ENCODE measurements at regions not wholly inside any gene's neighbourhood (a gene's known extent, or its start where the extent isn't known, plus 50 kb on each side); places are given as distances from the start of the nearest gene placed in this dataset.

- H3K4me1 Mint-ChIP-seq (ENCODE audit: low read depth) = peaks cover 7% of the 10 kb centered on the region
- no peaks in the 10 kb centered on the region for H3K9me3 Mint-ChIP-seq
- H3K27me3 Mint-ChIP-seq = peaks cover 2% of the 10 kb centered on the region
- H3K36me3 Mint-ChIP-seq (ENCODE audit: low read depth) = no peaks in the 10 kb centered on the region
- DNase-seq = no peak
- H3K27ac Mint-ChIP-seq = no peak overlapping the region
- no peak overlapping the region for H3K4me3 Mint-ChIP-seq
Observed at GRCh38 chr2:176748662-176749061, 463.9 kb upstream of the HNRNPA3 start.

- H3K36me3 Mint-ChIP-seq (ENCODE audit: low read depth) = no peaks in the 10 kb centered on the region
- H3K27me3 Mint-ChIP-seq = peaks cover 3% of the 10 kb centered on the region
- DNase-seq = no peak
- no peak overlapping the region for H3K27ac Mint-ChIP-seq
- H3K9me3 Mint-ChIP-seq = no peaks in the 10 kb centered on the region
- H3K4me3 Mint-ChIP-seq = no peak overlapping the region
- H3K4me1 Mint-ChIP-seq (ENCODE audit: low read depth) = no peaks in the 10 kb centered on the region
Observed at GRCh38 chr2:176751314-176752227, 461.0 kb upstream of the HNRNPA3 start.

- H3K27me3 Mint-ChIP-seq = peaks cover 3% of the 10 kb centered on the region
- DNase-seq = no peak
- H3K27ac Mint-ChIP-seq = no peak overlapping the region
- H3K4me3 Mint-ChIP-seq = no peak overlapping the region
- no peaks in the 10 kb centered on the region for H3K4me1 Mint-ChIP-seq (ENCODE audit: low read depth)
- no peaks in the 10 kb centered on the region for H3K36me3 Mint-ChIP-seq (ENCODE audit: low read depth)
- H3K9me3 Mint-ChIP-seq = no peaks in the 10 kb centered on the region
Observed at GRCh38 chr2:176752295-176752694, 460.3 kb upstream of the HNRNPA3 start.

GRCh38 chr2:176753205-176753604 is 459.4 kb upstream of the HNRNPA3 start:
- Mint-ChIP-seq H3K4me1 (ENCODE audit: low read depth) (no peaks in the 10 kb centered on the region), H3K9me3 (no peaks in the 10 kb centered on the region), H3K27ac (no peak overlapping the region), H3K4me3 (no peak overlapping the region), H3K36me3 (ENCODE audit: low read depth) (no peaks in the 10 kb centered on the region), H3K27me3 (peaks cover 3% of the 10 kb centered on the region)
- DNase-seq = no peak

GRCh38 chr2:176753752-176754474 is 458.7 kb upstream of the HNRNPA3 start:
- Mint-ChIP-seq H3K9me3 (no peaks in the 10 kb centered on the region), H3K36me3 (ENCODE audit: low read depth) (no peaks in the 10 kb centered on the region), H3K4me3 (no peak overlapping the region), H3K27me3 (peaks cover 3% of the 10 kb centered on the region), H3K4me1 (ENCODE audit: low read depth) (no peaks in the 10 kb centered on the region), H3K27ac (no peak overlapping the region)
- DNase-seq = no peak

GRCh38 chr2:176755537-176756135 is 457.0 kb upstream of the HNRNPA3 start:
- Mint-ChIP-seq H3K4me1 (ENCODE audit: low read depth) (no peaks in the 10 kb centered on the region), H3K27ac (no peak overlapping the region), H3K9me3 (no peaks in the 10 kb centered on the region), H3K4me3 (no peak overlapping the region), H3K27me3 (peaks cover 3% of the 10 kb centered on the region), H3K36me3 (ENCODE audit: low read depth) (no peaks in the 10 kb centered on the region)
- no peak for DNase-seq

GRCh38 chr2:176758426-176758825 is 454.2 kb upstream of the HNRNPA3 start:
- no peak for DNase-seq

GRCh38 chr2:176760439-176760838 is 452.2 kb upstream of the HNRNPA3 start:
- no peak for DNase-seq
- Mint-ChIP-seq H3K27me3 (peaks cover 17% of the 10 kb centered on the region), H3K36me3 (ENCODE audit: low read depth) (no peaks in the 10 kb centered on the region)

More at GRCh38 chr2:176758426-176758825, 454.2 kb upstream of the HNRNPA3 start:
- H3K4me1 Mint-ChIP-seq (ENCODE audit: low read depth) = no peaks in the 10 kb centered on the region
- no peaks in the 10 kb centered on the region for H3K36me3 Mint-ChIP-seq (ENCODE audit: low read depth)
- H3K27ac Mint-ChIP-seq = no peak overlapping the region
- H3K9me3 Mint-ChIP-seq = no peaks in the 10 kb centered on the region
- H3K4me3 Mint-ChIP-seq = no peak overlapping the region
- peaks cover 6% of the 10 kb centered on the region for H3K27me3 Mint-ChIP-seq

GRCh38 chr2:176763130-176763529 is 449.5 kb upstream of the HNRNPA3 start:
- no peak for DNase-seq
- H3K4me1 Mint-ChIP-seq (ENCODE audit: low read depth) = no peaks in the 10 kb centered on the region
- no peak overlapping the region for H3K4me3 Mint-ChIP-seq
- no peaks in the 10 kb centered on the region for H3K9me3 Mint-ChIP-seq
- peaks cover 22% of the 10 kb centered on the region for H3K27me3 Mint-ChIP-seq
- no peaks in the 10 kb centered on the region for H3K36me3 Mint-ChIP-seq (ENCODE audit: low read depth)
- H3K27ac Mint-ChIP-seq = no peak overlapping the region

More at GRCh38 chr2:176760439-176760838, 452.2 kb upstream of the HNRNPA3 start:
- Mint-ChIP-seq H3K27ac (no peak overlapping the region), H3K9me3 (no peaks in the 10 kb centered on the region), H3K4me1 (ENCODE audit: low read depth) (no peaks in the 10 kb centered on the region), H3K4me3 (no peak overlapping the region)

GRCh38 chr2:176763851-176764404 is 448.7 kb upstream of the HNRNPA3 start:
- Mint-ChIP-seq H3K4me3 (no peak overlapping the region), H3K9me3 (no peaks in the 10 kb centered on the region), H3K4me1 (ENCODE audit: low read depth) (no peaks in the 10 kb centered on the region)

GRCh38 chr2:176764921-176765320 is 447.7 kb upstream of the HNRNPA3 start:
- Mint-ChIP-seq H3K27me3 (peaks cover 22% of the 10 kb centered on the region), H3K4me3 (no peak overlapping the region), H3K4me1 (ENCODE audit: low read depth) (no peaks in the 10 kb centered on the region), H3K9me3 (no peaks in the 10 kb centered on the region), H3K36me3 (ENCODE audit: low read depth) (no peaks in the 10 kb centered on the region), H3K27ac (no peak overlapping the region)
- no peak for DNase-seq

More at GRCh38 chr2:176763851-176764404, 448.7 kb upstream of the HNRNPA3 start:
- DNase-seq = no peak
- Mint-ChIP-seq H3K27ac (no peak overlapping the region), H3K27me3 (peaks cover 22% of the 10 kb centered on the region), H3K36me3 (ENCODE audit: low read depth) (no peaks in the 10 kb centered on the region)

- no peak overlapping the region for H3K4me3 Mint-ChIP-seq
- peaks cover 22% of the 10 kb centered on the region for H3K27me3 Mint-ChIP-seq
- H3K27ac Mint-ChIP-seq = no peak overlapping the region
- DNase-seq = no peak
- H3K36me3 Mint-ChIP-seq (ENCODE audit: low read depth) = no peaks in the 10 kb centered on the region
- H3K4me1 Mint-ChIP-seq (ENCODE audit: low read depth) = no peaks in the 10 kb centered on the region
- H3K9me3 Mint-ChIP-seq = no peaks in the 10 kb centered on the region
Observed at GRCh38 chr2:176766005-176766404, 446.6 kb upstream of the HNRNPA3 start.

GRCh38 chr2:176768185-176768584 is 444.4 kb upstream of the HNRNPA3 start:
- Mint-ChIP-seq H3K36me3 (ENCODE audit: low read depth) (no peaks in the 10 kb centered on the region), H3K9me3 (peaks cover 11% of the 10 kb centered on the region), H3K27ac (no peak overlapping the region), H3K4me3 (no peak overlapping the region), H3K4me1 (ENCODE audit: low read depth) (no peaks in the 10 kb centered on the region), H3K27me3 (peaks cover 29% of the 10 kb centered on the region)
- no peak for DNase-seq

- Mint-ChIP-seq H3K4me3 (no peak overlapping the region), H3K27me3 (peaks cover 26% of the 10 kb centered on the region), H3K27ac (no peak overlapping the region), H3K4me1 (ENCODE audit: low read depth) (no peaks in the 10 kb centered on the region), H3K9me3 (peaks cover 17% of the 10 kb centered on the region), H3K36me3 (ENCODE audit: low read depth) (no peaks in the 10 kb centered on the region)
- no peak for DNase-seq
Observed at GRCh38 chr2:176769021-176769420, 443.6 kb upstream of the HNRNPA3 start.
